Kasumi-1 (cell line): ENCODE measurements at regions not wholly inside any gene's neighbourhood (a gene's known extent, or its start where the extent isn't known, plus 50 kb on each side); places are given as distances from the start of the nearest gene placed in this dataset.

Experiments
- DNase-seq, 2 experiments: peaks; one replicate each; lab custom pipeline; 2025; lab: John Stamatoyannopoulos, UW

- no peak for DNase-seq
Measured at GRCh38 chr6:133185731-133186130, 55.4 kb upstream of the EYA4 start.

GRCh38 chr6:133187114-133187513 is 54.0 kb upstream of the EYA4 start:
- DNase-seq = no peak

GRCh38 chr6:133187657-133188453 is 53.3 kb upstream of the EYA4 start:
- no peak for DNase-seq

GRCh38 chr6:133190912-133191311 is 50.2 kb upstream of the EYA4 start:
- no peak for DNase-seq

GRCh38 chr6:133191323-133191722 is 49.8 kb upstream of the EYA4 start:
- no peak for DNase-seq
